Osteocyte (in vitro differentiated cells): ENCODE measurements at regions not wholly inside any gene's neighbourhood (a gene's known extent, or its start where the extent isn't known, plus 50 kb on each side); places are given as distances from the start of the nearest gene placed in this dataset.

Experiments used
- DNase-seq: peaks from one replicate; pipeline ENCODE4 v3.0.0; 2021; ENCODE audit warnings: mixed read lengths; ENCODE audit not compliant: unreplicated experiment; ENCODE audit errors: extremely low spot score
- H3K27ac Mint-ChIP-seq: one replicate; pipeline ENCODE4 v1.8.0; 2021; ENCODE audit warnings: mild to moderate bottlenecking, mixed read lengths; ENCODE audit not compliant: unreplicated experiment
- H3K27me3 Mint-ChIP-seq: one replicate; pipeline ENCODE4 v1.8.0; 2021; ENCODE audit warnings: mixed read lengths; ENCODE audit not compliant: unreplicated experiment
- H3K36me3 Mint-ChIP-seq: one replicate; pipeline ENCODE4 v1.8.0; 2021; ENCODE audit warnings: mixed read lengths; ENCODE audit not compliant: unreplicated experiment
- H3K4me1 Mint-ChIP-seq: one replicate; pipeline ENCODE4 v1.8.0; 2021; ENCODE audit warnings: mixed read lengths; ENCODE audit not compliant: unreplicated experiment
- H3K4me3 Mint-ChIP-seq: one replicate; pipeline ENCODE4 v1.8.0; 2021; ENCODE audit warnings: mild to moderate bottlenecking, moderate library complexity, mixed read lengths; ENCODE audit not compliant: unreplicated experiment
- H3K9me3 Mint-ChIP-seq: one replicate; pipeline ENCODE4 v1.8.0; 2021; ENCODE audit warnings: mixed read lengths; ENCODE audit not compliant: unreplicated experiment
- CTCF ChIP-seq: fragments of 200-600 bp; sonication (generic); IDR thresholded peaks from 2 replicates; pipeline ENCODE4 v1.5.0; 2021; ENCODE audit warnings: antibody characterized with exemption, mild to moderate bottlenecking, moderate library complexity

GRCh38 chr4:79034544-79034943 is 95.3 kb upstream of the PAQR3 start:
- Mint-ChIP-seq H3K27me3 (peaks cover 16% of the 10 kb centered on the region), H3K4me3 (no peak overlapping the region), H3K27ac (no peak overlapping the region), H3K9me3 (no peaks in the 10 kb centered on the region), H3K36me3 (no peaks in the 10 kb centered on the region), H3K4me1 (no peaks in the 10 kb centered on the region)
- no peak for TF ChIP-seq CTCF
- DNase-seq = no peak

GRCh38 chr4:79030973-79031372 is 91.7 kb upstream of the PAQR3 start:
- no peaks in the 10 kb centered on the region for H3K36me3 Mint-ChIP-seq
- DNase-seq = no peak
- H3K4me1 Mint-ChIP-seq = no peaks in the 10 kb centered on the region
- no peak overlapping the region for H3K4me3 Mint-ChIP-seq
- H3K27me3 Mint-ChIP-seq = peaks cover 13% of the 10 kb centered on the region
- H3K9me3 Mint-ChIP-seq = no peaks in the 10 kb centered on the region
- no peak overlapping the region for H3K27ac Mint-ChIP-seq
- no peak for TF ChIP-seq CTCF

GRCh38 chr4:79027656-79028055 is 88.4 kb upstream of the PAQR3 start:
- Mint-ChIP-seq H3K36me3 (no peaks in the 10 kb centered on the region), H3K27ac (no peak overlapping the region), H3K27me3 (peaks cover 12% of the 10 kb centered on the region), H3K4me1 (no peaks in the 10 kb centered on the region), H3K4me3 (no peak overlapping the region), H3K9me3 (no peaks in the 10 kb centered on the region)
- DNase-seq = no peak
- no peak for TF ChIP-seq CTCF

- Mint-ChIP-seq H3K4me1 (no peaks in the 10 kb centered on the region), H3K4me3 (no peak overlapping the region), H3K27ac (no peak overlapping the region)
Measured at GRCh38 chr4:79025170-79025569, 85.9 kb upstream of the PAQR3 start.

More at GRCh38 chr4:79025170-79025569, 85.9 kb upstream of the PAQR3 start:
- H3K27me3 Mint-ChIP-seq = peaks cover 8% of the 10 kb centered on the region
- H3K36me3 Mint-ChIP-seq = no peaks in the 10 kb centered on the region
- TF ChIP-seq CTCF = no peak
- DNase-seq = no peak
- H3K9me3 Mint-ChIP-seq = no peaks in the 10 kb centered on the region
